HG03354 (cell line): ENCODE measurements at regions not wholly inside any gene's neighbourhood (a gene's known extent, or its start where the extent isn't known, plus 50 kb on each side); places are given as distances from the start of the nearest gene placed in this dataset.

ENCODE experiments used
- ATAC-seq: cut with Tn5 transposase; IDR thresholded peaks from one replicate; pipeline ENCODE4 v1.9.1; 2021; ENCODE audit warnings: mild to moderate bottlenecking; ENCODE audit not compliant: unreplicated experiment, poor library complexity, severe bottlenecking

- ATAC-seq, result no peak
Measured at GRCh38 chr14:50052517-50052916, 63.9 kb downstream of the VCPKMT start.

- ATAC-seq, result no peak
Measured at GRCh38 chr14:50053935-50054334, 62.4 kb downstream of the VCPKMT start.

GRCh38 chr14:50055461-50056228, 60.7 kb downstream of the VCPKMT start:
- ATAC-seq, result no peak

- no peak for ATAC-seq
Measured at GRCh38 chr14:50056435-50056834, 59.9 kb downstream of the VCPKMT start.

GRCh38 chr14:50057331-50057730, 59.0 kb downstream of the VCPKMT start:
- no peak for ATAC-seq

GRCh38 chr14:50058113-50058512, 58.3 kb downstream of the VCPKMT start:
- ATAC-seq, result no peak
